HS-5 (cell line): ENCODE measurements at regions not wholly inside any gene's neighbourhood (a gene's known extent, or its start where the extent isn't known, plus 50 kb on each side); places are given as distances from the start of the nearest gene placed in this dataset.
"Not testable (repeated sequence)": the region's sequence is repeated elsewhere in the genome, so short reads cannot be mapped to it uniquely, and the experiment has no call there.

Experiments used
- DNase-seq: peaks from one replicate; pipeline ENCODE4 v3.0.0-alpha.2; 2012; ENCODE audit warnings: low read depth

GRCh38 chr6:3551716-3552511, 95.1 kb upstream of the SLC22A23 start:
- no peak for DNase-seq

- DNase-seq: no peak
These were observed 92.6 kb upstream of the SLC22A23 start for GRCh38 chr6:3549314-3549940.

- no peak for DNase-seq
These were observed 89.3 kb upstream of the SLC22A23 start for GRCh38 chr6:3546121-3546520.

GRCh38 chr6:3545156-3545555, 88.3 kb upstream of the SLC22A23 start:
- no peak for DNase-seq

- no peak for DNase-seq
These were observed 85.3 kb upstream of the SLC22A23 start for GRCh38 chr6:3542032-3542640.

- no peak for DNase-seq
These were observed 84.2 kb upstream of the SLC22A23 start for GRCh38 chr6:3541006-3541585.

GRCh38 chr6:3540253-3540820, 83.5 kb upstream of the SLC22A23 start:
- no peak for DNase-seq

GRCh38 chr6:3538536-3538935, 81.7 kb upstream of the SLC22A23 start:
- DNase-seq: no peak

- no peak for DNase-seq
These were observed 80.1 kb upstream of the SLC22A23 start for GRCh38 chr6:3536901-3537300.

GRCh38 chr6:3535776-3536435, 79.1 kb upstream of the SLC22A23 start:
- no peak for DNase-seq

GRCh38 chr6:3535033-3535775, 78.4 kb upstream of the SLC22A23 start:
- no peak for DNase-seq

GRCh38 chr6:3534599-3534998, 77.7 kb upstream of the SLC22A23 start:
- peak; percentile 69 for DNase-seq

- DNase-seq: no peak
These were observed 77.1 kb upstream of the SLC22A23 start for GRCh38 chr6:3533981-3534380.

- no peak for DNase-seq
These were observed 75.6 kb upstream of the SLC22A23 start for GRCh38 chr6:3532296-3532916.

- no peak for DNase-seq
These were observed 74.6 kb upstream of the SLC22A23 start for GRCh38 chr6:3531481-3531880.

- DNase-seq: no peak
These were observed 73.7 kb upstream of the SLC22A23 start for GRCh38 chr6:3530515-3530914.

GRCh38 chr6:3529721-3530120, 72.9 kb upstream of the SLC22A23 start:
- DNase-seq: no peak

GRCh38 chr6:3529232-3529631, 72.4 kb upstream of the SLC22A23 start:
- no peak for DNase-seq

GRCh38 chr6:3528081-3528671, 71.3 kb upstream of the SLC22A23 start:
- DNase-seq: not testable (repeated sequence)

- DNase-seq: no peak
These were observed 70.8 kb upstream of the SLC22A23 start for GRCh38 chr6:3527651-3527977.
